GM08714 (cell line): ENCODE measurements at regions not wholly inside any gene's neighbourhood (a gene's known extent, or its start where the extent isn't known, plus 50 kb on each side); places are given as distances from the start of the nearest gene placed in this dataset.

Experiments
- H3K4me3 ChIP-seq: fragments of 200-500 bp; sonication (Bioruptor generic); 2 replicates; pipeline ENCODE4 v1.5.1; 2014; ENCODE audit warnings: mild to moderate bottlenecking, low read length, inconsistent platforms
- ZNF274 ChIP-seq: IDR thresholded peaks from 2 replicates; pipeline ENCODE4 v1.6.1; 2012; ENCODE audit warnings: mild to moderate bottlenecking, low read depth, low read length

- TF ChIP-seq ZNF274, result no peak
- no peak overlapping the region for H3K4me3 ChIP-seq
Measured at GRCh38 chr9:1514776-1515363, 464.7 kb downstream of the DMRT2 start.

GRCh38 chr9:1515557-1515956 lies 465.4 kb downstream of the DMRT2 start:
- TF ChIP-seq ZNF274, result no peak
- no peak overlapping the region for H3K4me3 ChIP-seq

- H3K4me3 ChIP-seq, result no peak overlapping the region
- no peak for TF ChIP-seq ZNF274
Measured at GRCh38 chr9:1521547-1521946, 471.4 kb downstream of the DMRT2 start.

GRCh38 chr9:1522219-1522767 lies 472.1 kb downstream of the DMRT2 start:
- no peak for TF ChIP-seq ZNF274
- H3K4me3 ChIP-seq, result no peak overlapping the region

GRCh38 chr9:1528456-1528855 lies 478.3 kb downstream of the DMRT2 start:
- TF ChIP-seq ZNF274, result no peak
- no peak overlapping the region for H3K4me3 ChIP-seq

- H3K4me3 ChIP-seq, result no peak overlapping the region
- TF ChIP-seq ZNF274, result no peak
Measured at GRCh38 chr9:1530696-1531095, 480.5 kb downstream of the DMRT2 start.

- no peak overlapping the region for H3K4me3 ChIP-seq
- no peak for TF ChIP-seq ZNF274
Measured at GRCh38 chr9:1531424-1531823, 481.3 kb downstream of the DMRT2 start.

GRCh38 chr9:1532171-1532570 lies 482.0 kb downstream of the DMRT2 start:
- no peak overlapping the region for H3K4me3 ChIP-seq
- TF ChIP-seq ZNF274, result no peak

- no peak for TF ChIP-seq ZNF274
- no peak overlapping the region for H3K4me3 ChIP-seq
Measured at GRCh38 chr9:1535051-1535450, 480.1 kb upstream of the SMARCA2 start.

GRCh38 chr9:1535599-1535998 lies 479.5 kb upstream of the SMARCA2 start:
- TF ChIP-seq ZNF274, result no peak
- H3K4me3 ChIP-seq, result no peak overlapping the region

GRCh38 chr9:1536522-1537170 lies 478.5 kb upstream of the SMARCA2 start:
- no peak for TF ChIP-seq ZNF274
- no peak overlapping the region for H3K4me3 ChIP-seq

- H3K4me3 ChIP-seq, result no peak overlapping the region
- no peak for TF ChIP-seq ZNF274
Measured at GRCh38 chr9:1538301-1538700, 476.8 kb upstream of the SMARCA2 start.

- no peak overlapping the region for H3K4me3 ChIP-seq
- no peak for TF ChIP-seq ZNF274
Measured at GRCh38 chr9:1539216-1539615, 475.9 kb upstream of the SMARCA2 start.

- TF ChIP-seq ZNF274, result no peak
- no peak overlapping the region for H3K4me3 ChIP-seq
Measured at GRCh38 chr9:1550636-1551035, 464.5 kb upstream of the SMARCA2 start.
